GM18526 (cell line): ENCODE measurements at regions not wholly inside any gene's neighbourhood (a gene's known extent, or its start where the extent isn't known, plus 50 kb on each side); places are given as distances from the start of the nearest gene placed in this dataset.

Experiments
- POLR2A ChIP-seq: IDR thresholded peaks from 3 replicates; pipeline ENCODE4 v1.6.1; 2011; ENCODE audit not compliant: insufficient read length; ENCODE audit errors: extremely low read depth

DNA sequence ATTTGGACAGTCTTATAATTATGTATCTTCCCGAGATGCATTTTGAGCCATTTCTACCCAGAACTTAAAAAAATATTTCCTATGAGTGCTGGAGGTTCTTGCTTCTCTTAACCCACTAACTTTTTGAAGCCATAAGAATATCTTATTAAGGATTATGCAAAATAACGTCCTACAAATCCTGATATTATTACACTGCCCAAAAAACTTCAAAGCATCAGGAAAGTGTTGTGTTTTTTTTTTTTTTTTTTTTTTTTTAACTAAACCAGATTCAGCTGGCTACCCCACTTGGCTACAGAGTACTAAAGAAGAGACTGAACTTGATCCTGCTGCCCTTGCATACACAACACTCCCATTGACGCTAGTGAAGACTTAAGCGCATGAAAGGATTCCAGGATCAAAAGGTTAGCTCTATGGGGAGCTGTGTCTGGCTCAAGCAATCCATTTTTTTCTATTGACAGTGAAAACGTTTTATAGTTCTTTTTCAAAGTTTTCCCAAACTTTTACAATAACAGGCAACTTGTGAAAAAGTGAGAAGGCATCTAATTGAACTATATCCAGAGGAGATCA, 141.4 kb downstream of the KCNRG start:
- TF ChIP-seq POLR2A: no peak

DNA sequence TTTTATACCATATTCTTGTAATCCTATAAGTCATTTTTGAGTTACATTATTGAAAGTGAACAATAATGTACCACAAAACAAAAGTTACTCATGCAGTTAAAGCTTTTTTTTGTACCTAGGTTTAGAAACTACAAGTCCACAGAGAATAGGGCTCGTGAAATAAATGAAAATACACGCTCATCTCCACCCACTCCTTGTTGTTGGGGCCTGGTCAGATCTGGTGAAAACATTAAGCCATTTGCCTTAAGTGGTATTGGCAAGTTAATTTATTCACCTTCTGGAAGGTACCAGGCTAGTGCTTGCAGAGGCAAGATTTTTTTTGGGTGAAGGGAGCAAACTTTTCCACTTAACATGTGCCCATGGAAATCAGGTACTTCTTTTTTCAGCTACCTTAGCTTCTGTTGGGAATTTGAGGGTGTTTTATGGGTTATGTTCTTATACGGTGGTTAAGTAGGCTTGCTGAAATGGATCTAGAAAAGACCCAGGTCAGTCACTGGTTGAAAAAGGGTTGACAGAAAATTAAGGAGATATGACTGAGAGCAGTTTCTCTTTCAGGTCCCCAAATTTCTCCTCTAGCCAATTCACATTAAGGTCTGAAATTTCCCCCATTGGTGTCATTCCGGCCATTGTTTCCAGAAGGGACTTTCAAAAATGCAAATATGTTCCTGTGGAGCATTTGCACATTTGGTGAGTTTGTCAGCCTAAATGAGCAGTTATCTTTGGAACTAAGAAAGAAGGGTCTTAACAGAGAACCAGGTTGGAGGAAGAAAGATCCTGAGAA, 143.3 kb downstream of the KCNRG start:
- TF ChIP-seq POLR2A: no peak

DNA sequence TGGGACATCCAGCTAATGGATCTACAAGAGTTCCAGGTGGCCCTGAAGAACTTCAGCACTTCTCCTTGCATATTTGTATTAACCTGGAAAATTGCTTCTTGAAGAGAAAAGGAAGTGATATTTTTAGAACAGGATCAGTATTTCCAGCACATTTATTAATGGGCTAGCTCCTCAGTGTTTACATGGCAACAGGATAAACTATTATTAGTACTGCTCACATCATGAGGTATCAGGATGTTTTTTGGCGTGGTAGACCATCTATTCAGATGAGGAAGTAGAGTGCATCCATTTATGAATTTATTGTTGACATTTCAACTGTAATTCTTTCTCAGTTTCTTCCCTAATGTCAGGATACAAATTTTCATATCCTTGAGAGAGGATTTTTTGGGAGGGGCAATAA, 144.4 kb downstream of the KCNRG start:
- no peak for TF ChIP-seq POLR2A

DNA sequence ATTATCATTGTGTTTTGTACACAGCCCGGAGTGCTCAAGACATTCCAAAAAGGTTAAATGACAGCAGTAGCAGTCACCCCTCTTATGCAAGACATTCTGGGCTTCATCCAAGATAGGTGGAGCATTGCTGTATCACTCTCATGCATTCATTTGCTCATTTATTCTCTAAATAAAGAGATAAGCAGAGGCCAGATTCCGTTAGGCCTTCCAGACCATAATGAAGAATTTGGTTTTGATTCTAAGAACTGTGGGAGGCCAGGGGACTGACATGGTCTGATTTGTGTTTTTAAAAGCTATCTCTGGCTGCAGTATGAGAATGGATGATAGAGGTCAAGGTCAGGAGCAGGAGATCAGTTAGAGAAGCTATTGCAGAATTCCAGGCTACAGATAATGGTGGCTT, 145.8 kb downstream of the KCNRG start:
- TF ChIP-seq POLR2A: no peak

DNA sequence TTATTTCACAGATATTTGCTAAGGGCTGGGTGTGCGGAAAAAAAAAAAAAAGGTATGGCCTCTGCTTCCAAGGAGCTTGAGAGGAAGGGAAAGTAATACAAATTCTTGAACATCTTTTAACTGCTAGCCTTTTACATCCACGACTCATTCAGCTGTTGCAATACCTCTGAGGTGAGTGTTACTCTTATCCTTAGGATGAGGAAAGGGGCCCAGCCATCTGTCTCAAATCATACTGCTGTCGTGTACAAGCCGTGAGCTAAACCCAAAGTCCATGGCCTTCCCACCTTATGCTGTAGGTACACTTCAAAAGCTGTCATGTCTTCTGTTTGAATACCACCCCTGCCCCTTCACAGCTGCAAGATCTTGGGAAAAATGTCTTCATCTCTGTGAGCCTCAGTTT, 146.8 kb downstream of the KCNRG start:
- TF ChIP-seq POLR2A: no peak

DNA sequence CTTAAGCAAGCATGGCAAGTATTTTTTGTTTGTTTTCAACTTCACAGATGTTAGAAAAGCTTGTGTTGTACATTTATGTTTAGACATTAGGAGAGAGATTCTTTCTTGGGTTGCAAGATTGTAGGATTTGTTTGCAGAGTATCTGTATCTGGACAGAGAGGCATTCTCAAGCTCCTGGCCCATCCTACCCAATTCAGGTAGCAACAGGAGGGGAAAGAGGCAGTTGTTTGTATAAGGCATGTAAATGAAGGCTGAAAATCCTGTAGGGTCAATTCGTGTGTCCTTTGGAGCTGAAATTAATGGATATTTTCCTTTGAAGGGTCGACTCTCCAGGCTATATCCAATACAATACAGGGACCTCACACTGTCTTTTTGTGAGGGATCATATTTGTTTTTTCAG, 147.3 kb downstream of the KCNRG start:
- TF ChIP-seq POLR2A: no peak

DNA sequence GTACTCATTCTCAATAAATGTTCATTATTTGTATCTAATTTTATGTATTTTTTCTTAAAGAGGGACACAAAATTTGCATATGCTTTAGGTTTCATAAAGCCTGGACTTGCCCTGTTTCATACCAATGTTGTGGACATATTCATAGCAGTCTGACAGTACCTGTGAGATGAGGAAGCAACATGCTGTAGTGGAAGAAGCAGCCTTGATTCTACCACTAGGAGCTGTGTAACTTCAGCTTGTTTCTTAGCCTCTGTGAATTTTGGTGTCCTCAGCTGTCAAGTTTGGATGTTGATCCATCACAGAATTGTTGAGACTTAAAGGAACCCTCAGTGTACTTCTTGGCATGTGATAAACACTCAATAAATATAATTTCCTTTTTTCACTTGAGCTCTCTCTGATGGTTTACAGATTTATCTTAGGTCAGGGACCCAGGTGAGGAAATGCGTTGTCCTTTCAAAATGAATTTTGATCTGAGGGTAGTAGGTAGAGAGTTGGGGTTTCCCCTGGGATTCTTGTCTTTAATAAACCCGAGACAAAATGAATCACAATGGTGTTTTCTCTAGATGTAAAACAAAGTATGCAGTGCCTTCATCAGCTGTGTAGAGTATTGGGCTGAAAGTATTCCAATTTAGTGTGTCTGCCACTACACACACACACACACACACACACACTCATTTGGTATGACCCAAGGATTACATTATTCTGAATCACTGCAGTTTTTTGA, 152.1 kb downstream of the KCNRG start:
- TF ChIP-seq POLR2A: no peak

DNA sequence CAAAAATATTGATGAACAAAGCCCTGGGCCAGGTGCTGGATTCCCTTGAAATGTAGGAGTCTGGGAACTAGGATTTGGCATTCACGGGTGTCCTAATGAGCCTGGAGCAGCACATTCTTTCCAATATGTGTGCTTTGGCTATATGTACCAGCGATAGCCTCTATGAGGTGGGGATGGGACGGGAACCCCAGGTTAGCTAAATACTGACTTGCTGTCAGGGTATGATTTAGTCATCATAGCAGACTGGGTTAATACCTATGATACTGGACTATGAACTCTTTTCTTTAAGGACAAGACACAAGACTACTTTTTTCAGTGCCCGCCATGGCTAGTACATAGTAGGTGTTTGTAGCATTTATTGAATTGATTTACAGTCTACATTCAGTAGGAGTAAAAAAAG, 152.7 kb downstream of the KCNRG start:
- TF ChIP-seq POLR2A: no peak

DNA sequence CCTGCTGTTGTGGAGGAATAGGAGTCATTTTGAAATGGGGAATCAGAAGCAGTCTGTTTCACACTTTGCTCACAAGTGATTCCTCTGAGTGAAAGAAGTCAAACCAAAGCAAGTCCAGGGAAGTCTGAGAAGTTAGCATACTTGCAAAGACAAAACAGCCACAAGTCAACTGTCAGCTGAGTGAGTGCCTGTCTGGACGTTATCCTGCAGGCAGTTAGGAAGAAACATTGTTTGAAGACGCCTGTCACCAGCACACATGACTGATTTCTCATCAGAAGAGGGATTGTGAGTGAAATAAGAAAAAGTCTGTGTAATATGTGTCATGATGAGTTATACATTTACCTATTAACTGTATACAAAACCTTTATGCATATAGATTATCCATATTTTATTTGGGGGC, 153.5 kb downstream of the KCNRG start:
- no peak for TF ChIP-seq POLR2A

DNA sequence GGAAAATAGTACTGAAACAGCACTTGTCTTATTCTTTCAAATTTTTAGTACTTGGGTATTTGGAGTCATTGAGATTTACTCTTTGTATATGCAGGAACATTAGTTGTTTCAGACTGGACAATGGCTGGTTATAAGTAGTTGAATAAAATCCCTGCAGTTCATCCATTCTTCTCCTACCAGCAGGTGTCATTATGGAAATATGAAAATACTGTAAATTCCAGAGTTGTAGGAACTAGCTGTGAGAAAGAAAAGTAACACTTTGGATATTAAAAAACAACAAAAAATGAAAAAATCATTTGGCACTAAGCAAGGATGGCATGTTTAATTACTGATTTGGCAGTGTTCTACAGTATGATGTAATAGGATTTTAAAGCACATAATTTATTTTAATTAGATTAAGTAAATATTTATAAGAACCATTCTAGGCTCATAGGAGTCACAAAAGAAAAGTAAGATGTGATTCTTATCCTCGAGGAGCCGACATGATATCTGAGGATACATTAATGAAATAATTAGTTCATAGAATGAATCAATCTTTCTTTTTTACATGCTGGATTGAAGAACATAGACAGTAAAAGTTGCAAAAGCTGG, 155.3 kb downstream of the KCNRG start:
- TF ChIP-seq POLR2A: no peak

DNA sequence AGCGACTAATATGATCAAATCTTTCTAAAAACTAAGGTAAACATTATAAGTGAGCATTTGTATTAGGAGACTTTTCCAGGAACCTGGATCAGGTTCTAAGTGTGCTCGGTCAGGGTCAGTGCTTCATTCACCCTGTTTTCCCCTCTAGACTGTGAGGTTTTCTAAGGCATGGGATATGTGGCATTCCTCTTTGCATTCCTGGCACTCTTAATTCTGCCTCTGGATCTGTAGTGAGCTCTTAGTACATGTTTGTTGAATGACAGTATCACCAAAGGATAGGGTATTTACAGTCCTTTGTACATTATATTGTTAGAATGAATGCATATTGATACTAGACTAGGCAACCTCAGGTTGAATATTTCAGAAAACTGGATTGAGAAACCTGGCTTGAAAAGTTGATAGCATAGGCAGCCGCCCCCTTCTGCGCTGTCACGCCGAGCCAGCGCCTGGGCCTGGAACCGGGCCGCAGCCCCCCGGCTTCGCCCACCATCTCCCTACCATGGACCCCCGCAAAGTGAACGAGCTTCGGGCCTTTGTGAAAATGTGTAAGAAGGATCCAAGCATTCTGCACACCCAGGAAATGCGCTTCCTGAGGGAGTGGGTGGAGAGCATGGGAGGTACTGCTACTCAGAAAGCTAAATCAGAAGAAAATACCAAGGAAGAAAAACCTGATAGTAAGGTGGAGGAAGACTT, 156.5 kb downstream of the KCNRG start:
- no peak for TF ChIP-seq POLR2A

DNA sequence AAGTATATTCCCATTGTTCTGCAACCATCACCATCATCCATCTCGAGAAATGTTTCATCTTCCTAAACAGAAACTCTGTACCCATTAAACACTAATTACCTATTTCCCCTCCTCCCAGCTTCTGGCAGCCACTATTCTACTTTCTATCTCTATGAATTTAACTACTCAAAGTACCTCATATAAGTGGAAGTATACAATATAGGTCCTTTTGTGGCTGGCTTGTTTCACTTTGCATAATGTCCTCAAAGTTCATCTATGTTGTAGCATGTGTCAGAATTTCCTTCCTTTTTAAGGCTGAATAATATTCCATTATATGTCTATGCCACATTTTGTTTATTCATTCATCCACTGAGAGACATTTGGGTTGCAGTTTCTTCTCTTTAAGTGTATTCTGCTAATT, 159.4 kb downstream of the KCNRG start:
- TF ChIP-seq POLR2A: no peak

DNA sequence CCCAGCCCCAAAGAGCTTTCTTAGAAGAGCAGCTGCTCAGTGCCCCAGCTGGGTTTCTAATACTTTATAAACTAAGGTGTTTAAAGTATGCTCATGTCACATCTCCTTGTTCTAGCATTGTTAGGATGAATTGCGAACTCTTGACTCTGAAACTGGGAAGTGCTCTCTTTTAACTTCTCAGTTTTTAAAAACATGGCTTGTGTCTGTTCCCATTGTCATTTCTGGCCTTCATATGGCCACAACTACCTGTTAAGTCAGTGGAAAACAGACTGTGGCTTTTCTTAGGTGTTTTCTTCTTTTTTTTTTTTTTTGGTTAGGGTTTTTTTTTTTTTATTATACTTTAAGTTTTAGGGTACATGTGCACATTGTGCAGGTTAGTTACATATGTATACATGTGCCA, 164.7 kb downstream of the KCNRG start:
- TF ChIP-seq POLR2A: no peak

DNA sequence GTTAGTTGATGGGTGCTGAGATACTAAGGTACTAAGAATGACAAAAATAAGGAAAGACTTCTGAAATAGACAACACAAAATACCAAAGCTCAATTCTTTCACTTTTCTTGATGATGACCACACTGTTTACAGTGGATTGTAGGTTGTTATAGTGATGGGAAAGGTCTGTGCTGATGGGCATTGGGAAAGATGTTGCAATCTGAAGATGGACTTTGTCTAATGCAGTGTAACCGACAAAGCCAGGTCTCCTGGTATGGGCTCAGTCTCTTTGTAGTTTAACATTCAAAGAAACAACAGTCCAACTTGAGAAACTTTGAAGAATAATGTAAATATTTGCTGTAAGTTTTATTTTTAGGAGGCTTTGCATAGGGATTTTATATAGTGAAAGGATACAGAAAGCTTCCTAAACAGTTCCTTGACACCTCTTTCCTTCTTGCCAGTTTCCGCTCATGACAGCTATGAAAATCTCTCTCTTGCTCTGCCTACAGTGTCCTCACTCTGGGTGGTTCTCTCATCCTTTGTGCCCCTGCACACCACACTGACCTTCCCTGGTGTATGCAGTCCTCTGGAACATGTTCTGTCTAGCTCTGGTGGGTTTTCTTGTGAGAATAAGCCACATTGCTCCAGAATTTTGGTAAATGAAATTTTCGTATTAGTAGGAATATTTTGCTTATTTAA, 172.2 kb downstream of the KCNRG start:
- TF ChIP-seq POLR2A: no peak

DNA sequence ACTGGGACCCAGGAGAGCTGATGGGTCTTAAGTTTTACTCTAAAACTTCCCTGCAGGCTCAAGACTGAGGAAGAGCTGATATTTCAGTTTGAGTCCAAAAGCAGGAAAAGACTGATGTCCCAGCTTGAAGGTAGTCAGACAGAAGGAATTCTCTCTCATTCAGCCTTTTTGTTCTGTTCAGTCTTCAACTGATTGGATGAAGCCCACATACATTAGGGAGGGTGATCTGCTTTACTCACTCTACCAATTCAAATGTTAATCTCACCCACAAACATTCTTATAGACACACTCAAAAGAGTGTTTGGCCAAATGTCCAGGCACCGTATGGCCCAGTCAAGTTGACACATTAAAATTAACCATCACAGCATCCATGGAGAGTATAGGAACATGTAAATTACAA, 173.5 kb downstream of the KCNRG start:
- no peak for TF ChIP-seq POLR2A
